A549 (cell line): ENCODE measurements at regions not wholly inside any gene's neighbourhood (a gene's known extent, or its start where the extent isn't known, plus 50 kb on each side); places are given as distances from the start of the nearest gene placed in this dataset.

ENCODE experiments used
- ATAC-seq, 2 experiments: fragments of 200-7000 bp in 1 of 2; fragments of >200 bp in 1 of 2; cut with Nextera tagmentation in 1 of 2; cut with Tn5 transposase in 1 of 2; 3 replicates each; pipeline versions ENCODE4 v1.8.0 to v1.9.1; 2018 to 2020; ENCODE audit warnings: mild to moderate bottlenecking in 1 of 2, moderate library complexity in 1 of 2
- CTCF ChIA-PET: fragments of 300-600 bp; sonication (Branson Sonifier 250); formaldehyde crosslinking; extraction: SDS; loops from one replicate; lab custom pipeline; 2021; ENCODE audit warnings: antibody characterized with exemption, inconsistent platforms; lab: Yijun Ruan, JAX
- POLR2A ChIA-PET: fragments of 350-600 bp; formaldehyde crosslinking; extraction: SDS; loops from one replicate; lab custom pipeline; 2021; ENCODE audit warnings: antibody characterized with exemption, inconsistent platforms; lab: Yijun Ruan, JAX
- DNase-seq, 2 experiments: peaks; one replicate each; pipeline versions ENCODE4 v3.0.0 to v3.0.0-alpha.2; 2011 to 2016; ENCODE audit warnings: low read depth in 1 of 2, low spot score in 1 of 2
- FAIRE-seq: peaks from 2 replicates; lab custom pipeline; 2011; peaks lifted over from hg19 to GRCh38; lab: Jason Lieb, UNC
- H3K27ac ChIP-seq, 2 experiments: fragments of >200 bp; sonication (Bioruptor Twin); formaldehyde crosslinking; 3 replicates each; pipeline ENCODE4 v1.5.1; 2016 to 2017
- H3K4me1 ChIP-seq: fragments of >200 bp; sonication (Bioruptor Twin); formaldehyde crosslinking; 3 replicates; pipeline ENCODE4 v1.6.1; 2016
- H3K4me2 ChIP-seq: fragments of >200 bp; sonication (Bioruptor Twin); formaldehyde crosslinking; 3 replicates; pipeline ENCODE4 v1.6.1; 2016
- H3K4me3 ChIP-seq: fragments of >200 bp; sonication (Bioruptor Twin); formaldehyde crosslinking; 3 replicates; pipeline ENCODE4 v1.5.1; 2016
- H3K9me3 ChIP-seq: fragments of >200 bp; sonication (Bioruptor Twin); formaldehyde crosslinking; 3 replicates; pipeline ENCODE4 v1.6.1; 2016
- BHLHE40 ChIP-seq: IDR thresholded peaks from 2 replicates; pipeline ENCODE4 v1.6.1; 2012; ENCODE audit warnings: low read depth, low read length, inconsistent platforms
- CBX8 ChIP-seq: fragments of 200-600 bp; sonication (generic); IDR thresholded peaks from 2 replicates; pipeline ENCODE4 v1.6.1; 2016
- CHD4 ChIP-seq: fragments of 200-600 bp; sonication (generic); IDR thresholded peaks from 2 replicates; pipeline ENCODE4 v1.6.1; 2016; ENCODE audit warnings: antibody characterized with exemption, mild to moderate bottlenecking, borderline replicate concordance
- EP300 ChIP-seq, 2 experiments: fragments of >200 bp; sonication (Bioruptor Twin); formaldehyde crosslinking; IDR thresholded peaks; 2 replicates in 1 of 2; 3 replicates in 1 of 2; pipeline ENCODE4 v1.6.1; 2016 to 2017
- GATA3 ChIP-seq: IDR thresholded peaks from 2 replicates; pipeline ENCODE4 v1.6.1; 2012; ENCODE audit warnings: borderline replicate concordance
- JUNB ChIP-seq: fragments of >200 bp; sonication (Bioruptor Twin); formaldehyde crosslinking; IDR thresholded peaks from 2 replicates; pipeline ENCODE4 v1.6.1; 2016
- MAFK ChIP-seq: fragments of 450-650 bp; IDR thresholded peaks from 2 replicates; pipeline ENCODE4 v1.6.1; 2014; ENCODE audit not compliant: partially characterized antibody
- MAZ ChIP-seq: fragments of 150-350 bp; IDR thresholded peaks from 2 replicates; pipeline ENCODE4 v1.6.1; 2014; ENCODE audit warnings: antibody characterized with exemption, low read depth, low read length, borderline replicate concordance
- MYC ChIP-seq: IDR thresholded peaks from 2 replicates; pipeline ENCODE4 v1.6.1; 2012; ENCODE audit warnings: mild to moderate bottlenecking, inconsistent platforms, low read length, improper control_type of control experiment, borderline replicate concordance
- NPAS2 ChIP-seq: fragments of 250-450 bp; sonication (Bioruptor Pico); IDR thresholded peaks from 2 replicates; pipeline ENCODE4 v1.8.0; 2022; ENCODE audit warnings: mild to moderate bottlenecking, moderate library complexity, borderline replicate concordance
- PHF8 ChIP-seq: fragments of 200-600 bp; sonication (generic); IDR thresholded peaks from 2 replicates; pipeline ENCODE4 v1.6.1; 2016; ENCODE audit warnings: low read depth, mild to moderate bottlenecking, antibody characterized with exemption, moderate library complexity, borderline replicate concordance
- RARB ChIP-seq: fragments of 250-450 bp; sonication (Bioruptor Pico); IDR thresholded peaks from 2 replicates; pipeline ENCODE4 v1.8.0; 2021; ENCODE audit warnings: mild to moderate bottlenecking, moderate library complexity
- TFCP2L1 ChIP-seq: fragments of 250-450 bp; sonication (Bioruptor Pico); IDR thresholded peaks from 2 replicates; pipeline ENCODE4 v1.5.0; 2021; ENCODE audit warnings: mild to moderate bottlenecking
- TP53 ChIP-seq: fragments of 250-450 bp; sonication (Bioruptor Pico); IDR thresholded peaks from 2 replicates; pipeline ENCODE4 v1.5.0; 2021; ENCODE audit warnings: mild to moderate bottlenecking, moderate library complexity
- ZC3H11A ChIP-seq: fragments of 450-650 bp; IDR thresholded peaks from 2 replicates; pipeline ENCODE4 v1.6.1; 2014; ENCODE audit warnings: antibody characterized with exemption, mild to moderate bottlenecking
- ZNF302 ChIP-seq: fragments of 250-450 bp; sonication (Bioruptor Pico); IDR thresholded peaks from 2 replicates; pipeline ENCODE4 v1.9.0; 2021; ENCODE audit warnings: inconsistent platforms, mild to moderate bottlenecking, moderate library complexity
- WGBS: methylation state at CpG from one replicate; pipeline ENCODE4 v1.1.6; 2017; ENCODE audit errors: missing lambda C conversion rate; 5-methylcytosine and 5-hydroxymethylcytosine counted together
- TF ChIP-seq, protein P1 (sequence below): fragments of >200 bp; sonication (Bioruptor Twin); formaldehyde crosslinking; IDR thresholded peaks from 3 replicates; pipeline ENCODE4 v1.5.1; 2016
- TF ChIP-seq, protein P2 (sequence below): fragments of 250-450 bp; sonication (Bioruptor Pico); IDR thresholded peaks from 2 replicates; pipeline ENCODE4 v1.5.0; 2021; ENCODE audit warnings: mild to moderate bottlenecking, moderate library complexity, borderline replicate concordance
- TF ChIP-seq, protein P3 (sequence below): fragments of >200 bp; sonication (Bioruptor Twin); formaldehyde crosslinking; IDR thresholded peaks from 3 replicates; pipeline ENCODE4 v1.6.1; 2016
- TF ChIP-seq, protein P4 (sequence below): fragments of 150-350 bp; IDR thresholded peaks from 2 replicates; pipeline ENCODE4 v1.6.1; 2014; ENCODE audit warnings: low read depth, mild to moderate bottlenecking, low read length

DNA sequence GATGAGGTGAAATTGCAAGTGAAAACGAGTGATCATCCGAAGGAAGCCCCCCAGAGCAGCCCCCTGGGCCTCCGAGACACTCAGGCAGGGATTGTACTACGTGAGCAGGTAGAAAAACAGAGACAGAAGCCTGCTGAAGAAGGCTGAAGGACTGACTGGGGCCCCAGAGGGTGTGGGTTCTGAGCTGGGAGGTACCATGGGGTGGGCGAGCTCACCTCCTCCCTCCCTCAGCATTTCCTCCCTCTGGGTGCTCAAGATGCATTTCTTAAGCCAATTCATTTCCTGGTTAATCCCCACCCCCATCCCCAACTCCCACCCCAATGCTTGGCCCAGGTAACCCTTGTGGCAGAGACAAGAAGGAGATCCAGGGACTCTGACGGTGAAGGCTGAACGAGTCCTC lies 108.7 kb downstream of the BDH1 start (continued):
- TF ChIP-seq, protein P1, sequence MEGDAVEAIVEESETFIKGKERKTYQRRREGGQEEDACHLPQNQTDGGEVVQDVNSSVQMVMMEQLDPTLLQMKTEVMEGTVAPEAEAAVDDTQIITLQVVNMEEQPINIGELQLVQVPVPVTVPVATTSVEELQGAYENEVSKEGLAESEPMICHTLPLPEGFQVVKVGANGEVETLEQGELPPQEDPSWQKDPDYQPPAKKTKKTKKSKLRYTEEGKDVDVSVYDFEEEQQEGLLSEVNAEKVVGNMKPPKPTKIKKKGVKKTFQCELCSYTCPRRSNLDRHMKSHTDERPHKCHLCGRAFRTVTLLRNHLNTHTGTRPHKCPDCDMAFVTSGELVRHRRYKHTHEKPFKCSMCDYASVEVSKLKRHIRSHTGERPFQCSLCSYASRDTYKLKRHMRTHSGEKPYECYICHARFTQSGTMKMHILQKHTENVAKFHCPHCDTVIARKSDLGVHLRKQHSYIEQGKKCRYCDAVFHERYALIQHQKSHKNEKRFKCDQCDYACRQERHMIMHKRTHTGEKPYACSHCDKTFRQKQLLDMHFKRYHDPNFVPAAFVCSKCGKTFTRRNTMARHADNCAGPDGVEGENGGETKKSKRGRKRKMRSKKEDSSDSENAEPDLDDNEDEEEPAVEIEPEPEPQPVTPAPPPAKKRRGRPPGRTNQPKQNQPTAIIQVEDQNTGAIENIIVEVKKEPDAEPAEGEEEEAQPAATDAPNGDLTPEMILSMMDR, result no peak

DNA sequence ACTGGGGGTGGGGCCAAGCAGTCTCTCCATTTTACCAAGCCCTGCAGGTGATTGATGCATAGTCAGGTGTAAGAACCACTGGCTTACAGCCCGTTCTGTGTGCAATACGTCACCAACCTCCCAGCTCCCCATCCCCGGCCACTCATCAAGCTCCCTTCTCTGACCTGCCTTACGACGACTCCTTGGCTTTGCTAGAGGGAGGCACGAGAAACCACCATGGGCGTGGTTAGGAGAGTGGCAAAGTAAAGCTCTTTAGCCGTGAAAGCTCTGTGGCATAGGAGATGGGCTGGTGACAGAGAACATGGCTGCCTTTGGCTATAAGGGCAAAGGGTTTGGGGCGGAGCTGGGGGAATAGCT lies 109.1 kb downstream of the BDH1 start:
- Histone ChIP-seq H3K27ac (no peak overlapping the region), H3K4me3 (no peak overlapping the region), H3K9me3 (no peaks in the 10 kb centered on the region), H3K4me1 (no peaks in the 10 kb centered on the region), H3K4me2 (no peak overlapping the region)
- ATAC-seq (no peak), DNase-seq (no peak), FAIRE-seq (no peak)
- TF ChIP-seq PHF8 (no peak), CBX8 (no peak), BHLHE40 (no peak), ZNF302 (CRISPR knock-in tag) (no peak), TFCP2L1 (CRISPR knock-in tag) (no peak), JUNB (no peak), NPAS2 (CRISPR knock-in tag) (no peak), MAZ (no peak), MYC (no peak)
- TF ChIP-seq, protein P2, sequence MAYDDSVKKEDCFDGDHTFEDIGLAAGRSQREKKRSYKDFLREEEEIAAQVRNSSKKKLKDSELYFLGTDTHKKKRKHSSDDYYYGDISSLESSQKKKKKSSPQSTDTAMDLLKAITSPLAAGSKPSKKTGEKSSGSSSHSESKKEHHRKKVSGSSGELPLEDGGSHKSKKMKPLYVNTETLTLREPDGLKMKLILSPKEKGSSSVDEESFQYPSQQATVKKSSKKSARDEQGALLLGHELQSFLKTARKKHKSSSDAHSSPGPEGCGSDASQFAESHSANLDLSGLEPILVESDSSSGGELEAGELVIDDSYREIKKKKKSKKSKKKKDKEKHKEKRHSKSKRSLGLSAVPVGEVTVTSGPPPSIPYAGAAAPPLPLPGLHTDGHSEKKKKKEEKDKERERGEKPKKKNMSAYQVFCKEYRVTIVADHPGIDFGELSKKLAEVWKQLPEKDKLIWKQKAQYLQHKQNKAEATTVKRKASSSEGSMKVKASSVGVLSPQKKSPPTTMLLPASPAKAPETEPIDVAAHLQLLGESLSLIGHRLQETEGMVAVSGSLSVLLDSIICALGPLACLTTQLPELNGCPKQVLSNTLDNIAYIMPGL (CRISPR knock-in tag), result no peak
- TF ChIP-seq, protein P3, sequence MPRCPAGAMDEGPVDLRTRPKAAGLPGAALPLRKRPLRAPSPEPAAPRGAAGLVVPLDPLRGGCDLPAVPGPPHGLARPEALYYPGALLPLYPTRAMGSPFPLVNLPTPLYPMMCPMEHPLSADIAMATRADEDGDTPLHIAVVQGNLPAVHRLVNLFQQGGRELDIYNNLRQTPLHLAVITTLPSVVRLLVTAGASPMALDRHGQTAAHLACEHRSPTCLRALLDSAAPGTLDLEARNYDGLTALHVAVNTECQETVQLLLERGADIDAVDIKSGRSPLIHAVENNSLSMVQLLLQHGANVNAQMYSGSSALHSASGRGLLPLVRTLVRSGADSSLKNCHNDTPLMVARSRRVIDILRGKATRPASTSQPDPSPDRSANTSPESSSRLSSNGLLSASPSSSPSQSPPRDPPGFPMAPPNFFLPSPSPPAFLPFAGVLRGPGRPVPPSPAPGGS, result no peak
- TF ChIP-seq, protein P4, sequence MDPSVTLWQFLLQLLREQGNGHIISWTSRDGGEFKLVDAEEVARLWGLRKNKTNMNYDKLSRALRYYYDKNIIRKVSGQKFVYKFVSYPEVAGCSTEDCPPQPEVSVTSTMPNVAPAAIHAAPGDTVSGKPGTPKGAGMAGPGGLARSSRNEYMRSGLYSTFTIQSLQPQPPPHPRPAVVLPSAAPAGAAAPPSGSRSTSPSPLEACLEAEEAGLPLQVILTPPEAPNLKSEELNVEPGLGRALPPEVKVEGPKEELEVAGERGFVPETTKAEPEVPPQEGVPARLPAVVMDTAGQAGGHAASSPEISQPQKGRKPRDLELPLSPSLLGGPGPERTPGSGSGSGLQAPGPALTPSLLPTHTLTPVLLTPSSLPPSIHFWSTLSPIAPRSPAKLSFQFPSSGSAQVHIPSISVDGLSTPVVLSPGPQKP, result no peak
- WGBS, result 82% methylated on average over 9 of the region's 9 CpGs
- POLR2A ChIA-PET, result no interaction called here
- CTCF ChIA-PET, result interaction anchor here (0.8 to 1.7 kb wide), 4 partner anchors 8 to 190 kb away, joined by 3 to 7 read pairs (median 3); no protein-coding TSS in a partner anchor

DNA sequence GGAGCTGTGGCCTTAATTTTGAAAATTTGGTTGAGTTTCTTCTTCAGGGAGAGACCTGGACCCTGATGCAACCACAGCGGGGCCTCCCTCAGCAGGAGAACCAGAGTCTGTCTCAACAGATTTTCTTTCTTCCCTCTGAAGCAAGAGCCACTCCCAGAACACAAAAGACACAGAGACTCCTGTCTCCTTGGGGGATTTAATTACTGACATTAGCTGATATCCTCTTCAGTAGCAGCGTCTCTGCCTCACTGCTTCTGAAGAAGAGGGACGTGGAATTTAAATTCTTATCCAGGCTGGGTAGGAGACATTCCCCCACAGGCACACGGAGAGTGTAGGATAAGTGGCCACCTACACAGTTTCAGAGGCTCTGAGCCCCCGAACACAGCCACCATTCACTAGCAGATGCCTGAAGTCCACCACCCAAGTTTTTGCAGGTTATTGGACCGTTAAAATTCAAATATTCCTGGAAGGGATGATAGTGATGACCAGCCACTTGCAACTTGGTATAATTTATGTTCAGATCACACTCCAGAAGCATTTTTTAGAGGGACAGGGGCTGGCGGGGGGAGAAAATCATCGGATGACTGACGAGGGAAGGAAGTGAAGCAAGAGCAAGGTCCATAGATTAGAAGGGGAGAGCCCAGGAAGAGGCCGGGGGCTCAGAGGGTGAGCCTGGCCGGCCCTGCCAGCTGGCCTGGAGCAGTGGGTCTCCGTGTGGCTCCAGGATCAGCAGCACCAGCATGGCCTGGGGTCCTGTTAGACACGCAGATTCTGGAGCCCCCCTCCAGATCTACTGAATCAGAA lies 109.7 kb downstream of the BDH1 start:
- Histone ChIP-seq H3K9me3 (no peaks in the 10 kb centered on the region), H3K27ac (no peak overlapping the region), H3K4me2 (no peak overlapping the region), H3K4me3 (no peak overlapping the region), H3K4me1 (no peaks in the 10 kb centered on the region)
- ATAC-seq, result no peak
- no peak for TF ChIP-seq MAFK
- no peak for TF ChIP-seq RARB (CRISPR knock-in tag)
- TF ChIP-seq CHD4, result no peak
- no peak for TF ChIP-seq ZC3H11A
- TF ChIP-seq GATA3, result no peak
- TF ChIP-seq EP300 (IDR thresholded peaks at IDR 0.05), result no peak
- TF ChIP-seq TP53 (CRISPR knock-in tag), result no peak
- ChIA-PET POLR2A (no interaction called here), CTCF (interaction anchor here (1.1 to 1.7 kb wide), 3 partner anchors 9 to 189 kb away, joined by 3 to 7 read pairs (median 3); no protein-coding TSS in a partner anchor)
- no peak for DNase-seq
- 80% methylated on average over 13 of the region's 13 CpGs for WGBS
- no peak for FAIRE-seq
